Retina (tissue), 1 donor: ENCODE measurements at regions not wholly inside any gene's neighbourhood (a gene's known extent, or its start where the extent isn't known, plus 50 kb on each side); places are given as distances from the start of the nearest gene placed in this dataset.
"Not testable (repeated sequence)": the region's sequence is repeated elsewhere in the genome, so short reads cannot be mapped to it uniquely, and the experiment has no call there.

ENCODE experiments used
- DNase-seq: peaks from one replicate; pipeline ENCODE4 v3.0.0-alpha.2; 2016

DNA sequence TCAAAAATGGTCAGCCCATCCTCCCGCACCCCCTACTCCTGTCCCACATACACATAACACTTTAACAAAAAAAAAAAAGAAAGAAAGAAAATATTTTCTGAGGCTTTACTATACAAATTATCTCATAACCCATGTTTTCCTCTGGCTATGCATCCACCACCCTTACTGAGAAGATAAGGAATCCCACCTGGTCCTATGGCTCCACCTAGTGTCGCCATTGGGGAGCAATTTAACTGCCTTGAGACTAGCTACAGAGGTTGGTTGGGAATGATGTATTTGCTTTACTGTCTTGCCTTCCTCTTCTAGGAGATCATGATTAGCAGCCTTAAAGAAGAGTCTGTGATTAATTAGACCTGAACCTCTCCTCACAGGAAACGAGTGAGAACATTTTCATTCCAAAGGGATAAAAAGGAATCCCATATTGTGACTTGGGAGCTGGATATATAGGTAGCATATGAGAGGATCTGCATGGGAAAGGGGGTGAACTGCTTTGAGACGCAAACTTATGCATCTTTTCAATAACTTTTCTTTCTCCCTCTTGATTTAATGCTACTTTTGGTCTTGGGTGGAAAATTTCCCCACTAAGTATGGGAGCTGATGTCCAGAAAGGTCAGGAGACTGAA, 77.7 kb upstream of the SELENOP start:
- peak; percentile 64 for DNase-seq

- no peak for DNase-seq
These were observed 77.1 kb upstream of the SELENOP start for GRCh38 chr5:42888771-42889170.

DNA sequence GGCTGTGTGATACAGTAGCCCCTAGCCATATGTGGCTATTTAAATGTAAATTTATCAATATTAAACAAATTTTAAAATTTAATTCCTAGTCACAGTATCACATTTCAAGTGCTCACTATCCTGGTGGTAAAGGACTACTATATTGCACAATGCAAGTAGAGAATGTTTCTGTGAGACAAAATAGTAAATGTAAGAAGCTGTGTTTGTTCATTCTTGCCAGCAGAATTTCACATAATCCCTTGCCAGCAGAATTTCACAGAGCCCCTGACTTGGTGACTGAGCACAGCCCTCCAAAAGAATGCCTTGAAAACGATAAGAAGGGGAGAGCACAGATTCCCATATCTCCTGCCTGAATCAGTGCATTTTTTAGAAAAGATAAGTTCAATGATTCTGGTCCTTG, 75.9 kb upstream of the SELENOP start:
- DNase-seq: no peak

GRCh38 chr5:42887097-42887496, 75.4 kb upstream of the SELENOP start:
- no peak for DNase-seq

DNA sequence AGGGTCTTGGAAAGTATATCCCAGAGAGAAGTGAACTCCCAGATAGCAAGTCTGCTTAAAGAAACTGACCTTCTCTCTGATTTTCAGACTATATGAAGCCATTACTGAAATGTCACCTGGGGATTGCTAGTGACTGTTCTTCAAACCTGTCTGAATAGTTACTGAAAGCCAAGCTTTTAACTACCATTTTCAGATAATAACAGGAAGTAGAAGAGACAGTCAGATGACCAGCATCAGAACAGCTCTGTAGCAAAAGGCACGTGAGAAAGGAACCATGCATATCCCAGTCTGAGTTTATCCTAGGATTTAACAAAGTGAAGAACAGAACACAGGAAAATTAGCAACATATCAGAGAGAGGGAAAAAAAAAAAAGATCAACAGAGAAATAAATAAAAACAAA, 74.9 kb upstream of the SELENOP start:
- DNase-seq: no peak

- DNase-seq: no peak
These were observed 72.6 kb upstream of the SELENOP start for GRCh38 chr5:42884326-42884725.

DNA sequence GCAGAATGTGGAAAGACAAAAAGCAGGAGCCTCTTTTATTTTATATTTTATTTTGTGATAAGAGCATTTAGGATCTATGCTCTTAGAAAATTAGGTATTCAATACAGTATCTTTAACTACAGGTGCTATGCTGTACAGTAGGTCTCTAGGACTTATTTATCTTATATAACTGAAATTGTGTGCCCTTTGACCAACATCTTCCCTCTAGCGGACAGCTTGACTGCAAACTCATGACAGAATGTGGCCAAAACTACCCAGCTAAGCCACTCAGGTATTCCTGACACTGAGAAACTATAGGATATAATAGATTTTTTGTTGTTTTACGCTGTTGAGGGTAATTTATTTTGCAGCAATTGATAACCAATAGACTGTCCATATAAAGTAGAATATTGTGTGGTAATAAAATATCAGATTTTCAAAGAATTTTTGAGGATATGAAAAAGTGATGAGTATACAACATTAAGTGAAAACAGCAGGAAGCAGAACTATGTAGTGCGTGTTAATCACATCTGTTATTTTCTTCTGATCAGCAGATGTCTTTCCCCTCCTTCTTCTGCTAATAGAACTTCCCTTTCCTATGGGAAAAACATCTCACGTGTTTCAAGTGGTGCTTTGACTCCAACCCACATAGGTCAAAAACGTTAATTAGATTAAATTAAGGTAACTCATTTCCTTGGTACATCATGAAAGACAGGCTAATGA, 69.9 kb upstream of the SELENOP start:
- no peak for DNase-seq

GRCh38 chr5:42880496-42881150, 68.9 kb upstream of the SELENOP start:
- no peak for DNase-seq

DNA sequence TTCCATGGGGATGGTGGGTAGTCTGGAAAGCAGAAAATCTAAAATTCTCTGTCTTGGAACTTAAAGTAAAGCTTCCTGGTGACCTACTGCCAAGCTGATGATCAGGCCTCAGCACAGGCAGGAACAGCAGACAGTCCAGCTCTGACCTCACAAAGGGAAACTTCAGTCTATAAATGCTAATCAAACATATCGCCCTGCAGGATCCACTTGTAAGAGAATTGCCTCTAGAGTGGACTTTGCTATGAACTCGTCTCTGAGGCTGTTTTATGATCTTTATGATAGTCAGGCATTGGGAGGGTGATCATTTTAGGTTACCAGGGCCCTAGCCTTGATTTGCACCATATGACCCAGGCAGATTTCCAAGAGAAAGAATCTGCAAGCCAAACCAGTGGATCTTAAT, 67.6 kb upstream of the SELENOP start:
- no peak for DNase-seq

- DNase-seq: no peak
These were observed 66.9 kb upstream of the SELENOP start for GRCh38 chr5:42878550-42878949.

- no peak for DNase-seq
These were observed 66.3 kb upstream of the SELENOP start for GRCh38 chr5:42878041-42878440.

- no peak for DNase-seq
These were observed 65.7 kb upstream of the SELENOP start for GRCh38 chr5:42877431-42877830.

DNA sequence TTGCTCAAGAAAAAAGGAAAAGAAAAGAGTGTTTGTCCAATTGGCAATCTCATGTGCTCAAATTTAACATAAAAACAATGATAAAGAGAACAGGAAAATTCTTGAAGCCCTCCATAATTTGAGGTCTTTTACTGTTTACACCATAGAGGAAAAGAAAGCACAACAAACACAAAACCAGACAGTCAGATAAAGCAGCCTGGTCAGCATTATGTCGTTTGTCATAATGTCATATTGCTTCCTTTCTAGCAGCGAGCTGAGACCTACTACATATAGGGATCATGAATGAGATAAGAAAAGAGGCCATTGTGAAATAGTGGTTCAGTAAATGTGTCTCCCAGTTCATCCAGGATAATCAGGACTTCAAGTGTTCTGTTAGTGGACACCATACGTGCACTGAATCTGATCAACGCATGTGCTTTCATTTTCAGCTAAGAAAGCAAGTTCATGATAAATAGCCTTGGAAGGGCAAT, 64.7 kb upstream of the SELENOP start:
- no peak for DNase-seq

GRCh38 chr5:42875785-42876374, 64.2 kb upstream of the SELENOP start:
- DNase-seq: no peak

- no peak for DNase-seq
These were observed 63.5 kb upstream of the SELENOP start for GRCh38 chr5:42875211-42875610.

GRCh38 chr5:42874621-42875198, 63.0 kb upstream of the SELENOP start:
- DNase-seq: no peak

DNA sequence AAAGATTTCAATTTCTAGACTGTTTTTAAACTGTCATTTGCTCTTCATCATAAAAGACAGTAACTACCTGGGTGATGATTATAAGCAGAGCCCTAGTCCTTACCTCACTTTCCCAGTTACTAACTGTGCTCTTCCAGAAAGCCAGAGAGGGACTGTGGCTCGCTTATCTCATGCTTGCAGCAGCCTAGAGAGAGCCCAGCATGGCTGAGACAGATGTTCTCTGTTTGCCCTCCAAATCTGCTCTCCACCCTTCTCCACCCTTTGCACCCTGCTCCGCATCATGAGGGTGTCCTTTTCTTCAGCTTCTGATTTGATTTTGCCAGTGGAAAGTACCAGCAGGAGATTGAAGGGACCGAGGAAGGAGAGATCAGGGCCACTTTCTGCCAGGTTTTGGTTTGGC, 61.2 kb upstream of the SELENOP start:
- DNase-seq: no peak

DNA sequence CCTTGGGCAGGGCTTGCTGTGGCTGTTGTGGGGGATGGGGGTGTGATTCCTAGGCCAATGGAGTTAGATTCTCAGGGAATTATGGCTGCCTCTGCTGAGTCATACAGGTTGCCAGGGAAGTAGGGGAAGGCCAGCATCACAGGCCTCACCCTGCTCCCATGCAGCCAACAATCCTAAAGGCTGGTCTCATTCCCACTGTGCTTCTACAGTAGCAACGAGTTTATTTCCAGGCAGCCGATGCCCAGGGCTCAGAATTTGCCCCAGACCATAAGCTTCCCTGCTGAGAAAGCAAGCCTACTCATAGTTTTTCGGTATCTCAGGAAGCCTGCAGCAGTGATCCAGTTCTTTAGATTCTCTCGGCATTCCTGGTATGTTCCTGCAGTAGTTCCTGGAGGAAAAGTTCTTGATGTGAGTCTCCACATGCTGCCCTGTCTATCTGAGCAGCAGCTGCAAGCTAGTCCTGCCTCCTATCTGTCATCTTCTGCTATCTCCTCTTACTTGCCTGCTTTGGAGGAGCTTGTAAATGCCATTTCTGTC, 59.3 kb upstream of the SELENOP start:
- no peak for DNase-seq

DNA sequence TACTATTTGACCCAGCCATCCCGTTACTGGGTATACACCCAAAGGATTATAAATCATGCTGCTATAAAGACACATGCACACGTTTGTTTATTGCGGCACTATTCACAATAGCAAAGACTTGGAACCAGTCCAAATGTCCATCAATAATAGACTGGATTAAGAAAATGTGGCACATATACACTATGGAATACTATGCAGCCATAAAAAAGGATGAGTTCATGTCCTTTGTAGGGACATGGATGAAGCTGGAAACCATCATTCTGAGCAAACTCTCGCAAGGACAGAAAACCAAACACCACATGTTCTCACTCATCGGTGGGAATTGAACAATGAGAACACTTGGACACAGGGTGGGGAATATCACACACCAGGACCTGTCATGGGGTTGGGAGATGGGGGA, 56.7 kb upstream of the SELENOP start:
- not testable (repeated sequence) for DNase-seq

GRCh38 chr5:42864749-42865148, 53.1 kb upstream of the SELENOP start:
- not testable (repeated sequence) for DNase-seq
